GM12891 (cell line): ENCODE measurements at regions not wholly inside any gene's neighbourhood (a gene's known extent, or its start where the extent isn't known, plus 50 kb on each side); places are given as distances from the start of the nearest gene placed in this dataset.

Experiments
- POLR2A ChIP-seq: IDR thresholded peaks from 2 replicates; pipeline ENCODE4 v1.6.1; 2011; ENCODE audit warnings: low read depth, low read length, control low read depth
- POLR2AphosphoS5 ChIP-seq: IDR thresholded peaks from 2 replicates; pipeline ENCODE4 v1.6.1; 2011; ENCODE audit warnings: low read depth, low read length, control low read depth

GRCh38 chr2:122745603-122746002, 990.2 kb downstream of the TSN start:
- TF ChIP-seq POLR2A (no peak), POLR2AphosphoS5 (no peak)
